HG03139 (cell line): ENCODE measurements at regions not wholly inside any gene's neighbourhood (a gene's known extent, or its start where the extent isn't known, plus 50 kb on each side); places are given as distances from the start of the nearest gene placed in this dataset.
A peak's percentile ranks its signal among the peaks of the same experiment; 100 is the strongest.
"Not testable (repeated sequence)": the region's sequence is repeated elsewhere in the genome, so short reads cannot be mapped to it uniquely, and the experiment has no call there.

ENCODE experiments used
- ATAC-seq: cut with Tn5 transposase; IDR thresholded peaks from one replicate; pipeline ENCODE4 v1.9.1; 2021; ENCODE audit not compliant: unreplicated experiment

DNA sequence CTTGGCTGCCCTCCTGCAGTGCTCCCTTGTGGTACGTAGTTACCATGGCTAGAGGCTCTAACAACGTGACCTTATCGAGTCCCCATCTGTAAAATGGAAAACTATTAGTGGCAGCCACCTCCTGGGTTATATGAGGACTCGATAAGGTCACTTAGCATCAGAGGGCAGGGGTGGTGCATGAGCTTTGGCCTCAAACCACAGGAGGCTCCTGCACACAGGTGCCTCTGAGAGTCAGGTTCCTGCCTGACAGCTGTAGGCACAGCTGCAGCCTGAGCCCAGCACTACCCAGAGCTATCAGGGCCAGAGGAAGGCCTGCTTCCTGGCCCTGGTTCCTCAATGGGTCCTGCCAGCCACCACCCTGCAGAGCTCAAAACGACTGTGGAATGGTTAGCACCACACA is 57.2 kb upstream of the SEC14L1 start:
- ATAC-seq: no peak

DNA sequence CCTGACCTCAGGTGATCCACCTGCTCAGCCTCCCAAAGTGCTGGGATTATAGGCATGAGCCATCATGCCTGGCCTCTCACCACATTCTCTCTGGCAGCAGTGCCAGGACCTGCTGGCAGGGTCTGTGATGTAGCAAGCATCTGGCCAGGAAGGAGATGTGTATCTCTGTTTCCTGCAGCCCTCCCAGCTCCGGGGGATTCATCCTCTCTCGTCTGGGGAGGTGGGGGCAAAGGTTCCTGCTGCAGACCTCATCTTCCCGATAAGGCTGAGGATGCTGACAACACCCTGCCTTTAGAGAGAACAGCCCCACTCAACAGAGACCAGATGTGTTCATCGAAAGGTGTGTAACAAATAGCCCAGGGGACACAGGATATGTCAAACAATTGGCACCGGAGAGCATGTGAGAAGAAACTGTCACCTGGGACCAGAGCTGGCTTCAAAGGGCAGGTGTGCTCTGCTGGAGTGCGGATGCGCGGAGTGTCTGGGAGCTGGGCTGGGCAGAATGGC is 54.8 kb upstream of the SEC14L1 start:
- ATAC-seq: no peak

DNA sequence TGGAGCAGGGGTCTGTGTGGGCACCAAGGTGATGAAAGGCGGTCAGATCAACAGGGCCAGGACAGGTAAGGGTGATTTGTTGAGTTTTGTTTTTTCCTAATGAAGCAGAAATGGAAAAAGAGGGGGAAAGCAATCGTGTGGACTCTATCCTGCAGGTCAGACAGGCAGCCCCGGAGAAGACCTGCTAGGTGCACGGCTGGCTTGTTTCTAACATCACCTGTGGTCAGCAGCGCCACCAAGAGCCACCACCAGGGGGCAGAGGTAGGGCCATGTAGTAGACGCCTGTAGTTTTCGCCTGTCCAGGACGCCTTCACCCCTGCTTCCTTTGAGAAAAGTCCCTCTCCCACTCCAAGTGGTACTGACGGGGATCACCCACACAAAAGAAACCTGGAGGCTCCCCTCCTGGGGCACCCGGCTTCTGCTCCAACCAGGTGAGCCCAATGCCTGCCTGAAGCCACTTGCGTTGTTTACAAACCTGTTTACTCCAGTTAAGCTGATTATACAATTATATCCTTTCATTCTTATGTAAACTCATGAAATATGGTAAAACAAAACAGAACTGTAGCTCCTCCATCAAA is 54.2 kb upstream of the SEC14L1 start:
- no peak for ATAC-seq

DNA sequence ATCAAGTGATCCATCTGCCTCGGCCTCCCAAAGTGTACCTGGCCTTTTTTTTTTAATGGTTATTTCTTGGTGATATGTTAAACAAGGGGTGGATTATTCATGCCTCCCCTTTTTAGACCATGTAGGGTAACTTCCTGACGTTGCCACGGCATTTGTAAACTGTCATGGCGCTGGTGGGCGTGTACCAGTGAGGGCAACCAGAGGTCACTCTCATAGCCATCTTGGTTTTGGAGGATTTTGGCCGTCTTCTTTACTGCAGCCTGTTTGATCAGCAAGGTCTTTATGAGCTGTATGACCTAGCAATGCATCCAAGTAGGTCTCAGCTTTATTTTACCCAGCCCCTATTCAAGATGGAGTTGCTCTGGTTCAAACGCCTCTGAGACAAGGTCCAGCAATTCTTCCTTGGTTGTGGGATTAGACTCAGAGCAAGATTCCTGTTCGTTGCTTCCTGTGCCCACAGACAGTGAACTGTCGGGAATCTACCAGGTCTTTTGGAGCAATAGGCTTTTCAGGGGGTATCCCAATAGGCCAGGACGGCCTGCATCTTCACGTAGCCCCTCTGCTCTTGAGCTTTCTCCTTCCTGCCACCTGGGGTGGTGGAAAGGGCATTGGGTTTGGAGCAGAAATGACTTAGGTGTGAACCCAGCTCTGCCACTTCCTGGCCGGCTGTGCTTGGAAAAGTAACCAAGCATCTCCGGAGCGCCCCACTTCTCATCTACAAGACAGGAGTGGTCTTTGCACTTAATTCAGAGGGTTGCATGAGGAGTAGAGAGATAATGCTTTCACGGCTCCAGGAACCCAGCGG is 52.9 kb upstream of the SEC14L1 start:
- ATAC-seq: no peak

DNA sequence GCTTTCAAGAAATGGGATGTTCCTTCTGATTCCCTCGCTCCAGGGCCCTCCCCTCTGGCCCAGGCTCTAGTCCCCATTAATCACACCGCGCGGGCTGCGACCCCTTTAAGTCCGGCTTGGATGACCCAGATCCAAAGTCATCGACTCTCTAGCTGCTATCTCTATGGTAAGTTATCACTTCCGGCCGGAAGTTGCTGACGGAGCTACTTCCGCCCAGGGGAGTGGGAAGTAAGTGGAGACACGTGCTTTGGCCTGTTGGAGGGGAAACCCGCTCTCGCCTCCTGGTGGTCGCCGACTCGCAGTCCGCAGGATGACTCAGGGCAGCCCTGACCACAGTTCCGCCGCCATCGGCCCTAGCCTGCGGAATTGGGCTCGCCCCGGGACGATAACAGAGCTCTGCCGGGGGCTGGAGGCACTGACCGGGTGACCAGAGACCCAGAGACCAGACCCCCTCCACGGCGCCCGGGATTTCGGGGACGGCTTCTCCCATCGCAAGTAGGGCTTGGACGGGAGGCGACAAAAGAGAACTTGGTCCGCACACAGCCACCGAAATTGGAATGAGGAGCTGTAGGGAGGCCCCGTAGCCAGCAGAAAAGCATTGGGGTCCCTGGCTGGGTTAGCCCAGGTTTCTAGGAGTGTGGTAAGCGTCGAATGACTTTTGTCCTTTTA is 52.2 kb upstream of the SEC14L1 start:
- ATAC-seq: peak; percentile 65

DNA sequence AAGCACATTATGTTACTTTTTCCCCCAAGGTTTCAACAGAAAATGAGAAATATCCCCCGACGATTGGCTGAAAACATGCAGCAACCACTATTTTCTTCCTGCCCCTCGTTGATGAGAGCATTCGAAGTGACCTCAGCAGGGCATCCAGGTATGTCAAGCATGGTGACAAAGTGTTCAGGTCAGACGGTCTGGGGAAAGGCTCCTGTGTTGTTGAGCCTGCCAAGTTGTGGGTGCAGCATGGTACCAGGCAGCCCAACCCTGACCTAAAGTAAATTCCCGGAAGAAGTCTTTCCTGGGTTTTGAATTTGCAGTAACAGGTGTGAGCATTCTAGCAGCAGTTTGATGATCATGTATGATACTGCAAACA is 51.7 kb upstream of the SEC14L1 start:
- no peak for ATAC-seq

DNA sequence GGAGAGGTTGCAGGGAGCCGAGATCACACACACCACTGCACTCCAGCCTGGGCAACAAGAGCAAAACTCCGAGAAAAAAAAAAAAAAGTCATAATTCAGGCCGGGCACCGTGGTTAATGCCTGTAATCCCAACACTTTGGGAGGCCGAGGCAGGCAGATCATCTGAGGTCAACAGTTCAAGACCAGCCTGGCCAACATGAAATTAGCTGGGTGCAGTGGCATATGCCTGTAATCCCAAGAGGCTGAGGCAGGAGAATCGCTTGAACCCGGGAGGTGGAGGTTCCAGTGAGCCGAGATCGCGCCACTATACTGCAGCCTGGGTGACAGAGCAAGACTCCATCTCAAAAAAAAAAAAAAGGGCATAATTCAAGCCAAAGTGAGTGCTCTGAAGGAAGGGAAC is 50.8 kb upstream of the SEC14L1 start:
- ATAC-seq: not testable (repeated sequence)

DNA sequence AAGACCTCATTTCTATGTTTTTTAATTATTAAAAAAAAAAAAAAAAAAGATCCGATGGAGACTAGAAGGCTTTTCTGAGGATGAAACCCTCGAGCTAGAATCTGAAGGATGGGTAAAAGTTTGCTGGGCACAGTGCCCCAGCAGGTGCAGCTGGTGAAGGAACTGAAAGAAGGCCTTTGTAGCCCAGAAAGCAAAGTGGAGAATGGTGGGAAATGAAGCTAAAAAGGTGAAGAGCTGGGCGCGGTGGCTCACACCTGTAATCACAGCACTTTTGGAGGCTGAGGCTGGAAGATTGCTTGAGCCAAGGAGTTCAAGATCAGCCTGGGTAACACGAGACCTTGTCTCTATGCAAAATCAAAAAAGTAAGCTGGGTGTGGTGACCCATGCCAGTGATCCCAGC is 50.3 kb upstream of the SEC14L1 start:
- ATAC-seq: no peak
